ENCODE measurements at regions not wholly inside any gene's neighbourhood (a gene's known extent, or its start where the extent isn't known, plus 50 kb on each side); places are given as distances from the start of the nearest gene placed in this dataset.

GRCh38 chr9:129514891-129515290 is 106.0 kb downstream of the C9orf50 start:
- no peaks in the 10 kb centered on the region for H3K36me3 ChIP-seq (ENCODE audit: insufficient read depth, low read length, poor library complexity, severe bottlenecking)
- no TSS peak for BruUV-seq (replicated peaks)
- DNase-seq (ENCODE audit: low spot score), result no peak
- H3K9me3 ChIP-seq (ENCODE audit: low read depth, low read length, poor library complexity, severe bottlenecking), result peaks cover 28% of the 10 kb centered on the region
- POLR2A ChIA-PET (ENCODE audit: low non-redundant PET), result no interaction called here
- no peaks in the 10 kb centered on the region for H3K4me1 ChIP-seq (ENCODE audit: insufficient read depth, low read length, poor library complexity, severe bottlenecking)
- TF ChIP-seq EZH2 (IDR thresholded peaks at IDR 0.05; ENCODE audit: borderline replicate concordance, low read depth, low read length, poor library complexity, severe bottlenecking), result no peak
- TF ChIP-seq, protein P1, sequence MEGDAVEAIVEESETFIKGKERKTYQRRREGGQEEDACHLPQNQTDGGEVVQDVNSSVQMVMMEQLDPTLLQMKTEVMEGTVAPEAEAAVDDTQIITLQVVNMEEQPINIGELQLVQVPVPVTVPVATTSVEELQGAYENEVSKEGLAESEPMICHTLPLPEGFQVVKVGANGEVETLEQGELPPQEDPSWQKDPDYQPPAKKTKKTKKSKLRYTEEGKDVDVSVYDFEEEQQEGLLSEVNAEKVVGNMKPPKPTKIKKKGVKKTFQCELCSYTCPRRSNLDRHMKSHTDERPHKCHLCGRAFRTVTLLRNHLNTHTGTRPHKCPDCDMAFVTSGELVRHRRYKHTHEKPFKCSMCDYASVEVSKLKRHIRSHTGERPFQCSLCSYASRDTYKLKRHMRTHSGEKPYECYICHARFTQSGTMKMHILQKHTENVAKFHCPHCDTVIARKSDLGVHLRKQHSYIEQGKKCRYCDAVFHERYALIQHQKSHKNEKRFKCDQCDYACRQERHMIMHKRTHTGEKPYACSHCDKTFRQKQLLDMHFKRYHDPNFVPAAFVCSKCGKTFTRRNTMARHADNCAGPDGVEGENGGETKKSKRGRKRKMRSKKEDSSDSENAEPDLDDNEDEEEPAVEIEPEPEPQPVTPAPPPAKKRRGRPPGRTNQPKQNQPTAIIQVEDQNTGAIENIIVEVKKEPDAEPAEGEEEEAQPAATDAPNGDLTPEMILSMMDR (conservative IDR thresholded peaks at IDR 0.05; ENCODE audit: low read depth, low read length), result no peak
- H3K4me3 ChIP-seq (ENCODE audit: low read depth, low read length, poor library complexity, severe bottlenecking), result no peak overlapping the region
- intact Hi-C loops (cut with micrococcal nuclease; ENCODE audit: unreplicated experiment), result no loop called here
- CTCF ChIA-PET, result interaction anchor here (0.6 kb wide), 1 partner anchor 37 kb away, joined by 3 read pairs; no protein-coding TSS in a partner anchor
- H3K27ac ChIP-seq (ENCODE audit: low read depth, low read length, poor library complexity, severe bottlenecking), result no peak overlapping the region
- no peaks in the 10 kb centered on the region for H3K27me3 ChIP-seq (replicated peaks; ENCODE audit: insufficient read depth, low read depth, low read length, poor library complexity)

GRCh38 chr9:129514497-129514867 is 106.4 kb downstream of the C9orf50 start:
- peaks cover 28% of the 10 kb centered on the region for H3K9me3 ChIP-seq (ENCODE audit: low read depth, low read length, poor library complexity, severe bottlenecking)
- BruUV-seq (replicated peaks), result no TSS peak
- intact Hi-C loops (cut with micrococcal nuclease; ENCODE audit: unreplicated experiment), result no loop called here
- H3K27ac ChIP-seq (ENCODE audit: low read depth, low read length, poor library complexity, severe bottlenecking), result no peak overlapping the region
- no peaks in the 10 kb centered on the region for H3K27me3 ChIP-seq (replicated peaks; ENCODE audit: insufficient read depth, low read depth, low read length, poor library complexity)
- ChIA-PET POLR2A (ENCODE audit: low non-redundant PET) (no interaction called here), CTCF (interaction anchor here (0.6 kb wide), 1 partner anchor 37 kb away, joined by 3 read pairs; no protein-coding TSS in a partner anchor)
- no peak for TF ChIP-seq EZH2 (IDR thresholded peaks at IDR 0.05; ENCODE audit: borderline replicate concordance, low read depth, low read length, poor library complexity, severe bottlenecking)
- TF ChIP-seq, protein P1 (conservative IDR thresholded peaks at IDR 0.05; ENCODE audit: low read depth, low read length), result no peak
- H3K4me3 ChIP-seq (ENCODE audit: low read depth, low read length, poor library complexity, severe bottlenecking), result no peak overlapping the region
- no peaks in the 10 kb centered on the region for H3K4me1 ChIP-seq (ENCODE audit: insufficient read depth, low read length, poor library complexity, severe bottlenecking)
- no peak for DNase-seq (ENCODE audit: low spot score)
- no peaks in the 10 kb centered on the region for H3K36me3 ChIP-seq (ENCODE audit: insufficient read depth, low read length, poor library complexity, severe bottlenecking)

DNA sequence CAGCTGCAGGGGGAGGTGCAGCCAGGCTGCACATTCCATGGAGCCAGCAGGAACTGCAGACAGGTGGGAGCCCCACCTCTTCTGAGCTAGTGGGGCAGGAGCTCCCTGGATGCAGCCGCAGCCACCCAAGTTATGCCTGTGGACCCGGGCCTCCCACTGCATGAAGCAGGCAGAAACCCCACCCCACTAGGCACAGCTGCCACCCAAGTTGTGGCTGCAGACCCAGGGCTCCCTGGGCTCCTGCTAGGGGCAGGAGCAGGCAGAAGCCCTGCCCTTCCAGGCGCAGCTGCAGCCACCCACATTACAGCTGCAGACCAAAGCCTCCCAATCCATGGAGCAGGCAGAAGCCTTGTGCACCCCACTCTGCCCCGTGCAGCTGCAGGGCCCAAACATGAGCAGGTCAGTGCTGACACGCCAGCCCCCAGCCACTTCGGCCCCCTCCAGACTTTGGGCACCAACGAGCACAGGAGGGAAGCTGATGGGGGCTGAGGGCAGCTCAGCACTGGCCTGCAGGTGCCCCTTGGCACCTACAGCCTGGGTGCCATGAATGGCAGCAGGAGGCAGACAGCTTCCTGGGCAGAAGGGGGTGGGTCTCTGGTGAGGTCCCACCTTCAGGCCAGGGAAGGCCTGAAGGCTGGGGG is 106.9 kb downstream of the C9orf50 start:
- intact Hi-C loops (cut with micrococcal nuclease; ENCODE audit: unreplicated experiment), result no loop called here
- POLR2A ChIA-PET (ENCODE audit: low non-redundant PET), result no interaction called here

More for the DNA sequence above, 106.9 kb downstream of the C9orf50 start:
- BruUV-seq (replicated peaks), result no TSS peak
- peaks cover 28% of the 10 kb centered on the region for H3K9me3 ChIP-seq (ENCODE audit: low read depth, low read length, poor library complexity, severe bottlenecking)
- no peak for DNase-seq (ENCODE audit: low spot score)
- no peak overlapping the region for H3K27ac ChIP-seq (ENCODE audit: low read depth, low read length, poor library complexity, severe bottlenecking)
- no peak overlapping the region for H3K4me3 ChIP-seq (ENCODE audit: low read depth, low read length, poor library complexity, severe bottlenecking)
- TF ChIP-seq, protein P1 (conservative IDR thresholded peaks at IDR 0.05; ENCODE audit: low read depth, low read length), result no peak
- TF ChIP-seq EZH2 (IDR thresholded peaks at IDR 0.05; ENCODE audit: borderline replicate concordance, low read depth, low read length, poor library complexity, severe bottlenecking), result no peak
- no peaks in the 10 kb centered on the region for H3K27me3 ChIP-seq (replicated peaks; ENCODE audit: insufficient read depth, low read depth, low read length, poor library complexity)
- CTCF ChIA-PET, result no interaction called here
- no peaks in the 10 kb centered on the region for H3K4me1 ChIP-seq (ENCODE audit: insufficient read depth, low read length, poor library complexity, severe bottlenecking)
- no peaks in the 10 kb centered on the region for H3K36me3 ChIP-seq (ENCODE audit: insufficient read depth, low read length, poor library complexity, severe bottlenecking)
